ENCODE measurements at regions not wholly inside any gene's neighbourhood (a gene's known extent, or its start where the extent isn't known, plus 50 kb on each side); places are given as distances from the start of the nearest gene placed in this dataset.

DNA sequence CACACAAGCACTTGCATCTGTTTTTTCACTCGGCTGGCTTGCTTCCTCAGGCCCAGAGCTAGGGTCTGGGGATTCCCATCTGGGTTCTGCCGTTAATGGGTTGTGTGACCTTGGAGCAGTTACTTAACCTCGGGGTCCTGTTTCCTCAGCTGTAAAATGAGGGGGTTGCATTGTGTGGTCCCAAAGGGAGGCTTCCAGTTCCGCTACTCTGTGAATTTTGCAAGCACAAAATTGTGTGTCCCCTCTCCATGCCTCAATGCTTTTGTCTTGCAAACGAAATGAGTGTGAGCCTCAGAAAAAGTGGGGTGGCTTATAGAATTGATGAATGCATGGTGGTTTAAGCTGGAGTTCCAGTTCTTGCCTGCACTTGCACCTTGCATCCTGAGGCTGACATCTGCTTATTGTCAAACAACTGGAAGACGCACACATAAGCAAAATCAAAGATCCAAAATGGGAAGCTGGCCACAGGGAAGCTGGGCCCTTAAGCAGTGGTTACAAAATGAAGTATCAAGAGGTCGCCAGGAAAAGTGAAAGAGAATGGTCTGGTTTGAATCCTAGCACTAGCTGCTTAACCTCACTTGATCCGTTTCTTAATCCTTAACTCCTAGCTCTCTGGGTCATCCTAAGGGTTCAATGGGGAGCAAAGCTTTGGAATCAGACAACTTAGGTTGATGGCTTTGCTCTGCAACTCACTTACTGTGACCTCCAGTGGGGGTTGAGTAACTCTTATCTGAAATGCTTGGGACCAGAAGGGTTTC, 490.6 kb downstream of the DHX35 start:
- Histone ChIP-seq H3K4me2 (ENCODE audit: insufficient read depth, low read length) (no peak overlapping the region), H3K36me3 (ENCODE audit: control insufficient read depth in 2 of 2, extremely low read depth in 1 of 2, insufficient read depth in 2 of 2, low read length in 2 of 2) (no peaks in the 10 kb centered on the region), H3K27ac (ENCODE audit: insufficient read depth, low read depth, low read length) (no peak overlapping the region), H3K79me2 (ENCODE audit: control insufficient read depth, insufficient read depth, low read length) (no peaks in the 10 kb centered on the region), H3K9me1 (replicated peaks; ENCODE audit: control insufficient read depth, extremely low read depth, insufficient read depth, low read length) (no peaks in the 10 kb centered on the region), H3K9me3 (replicated peaks; ENCODE audit: control insufficient read depth, insufficient read depth, low read length) (no peaks in the 10 kb centered on the region), H3K4me1 (ENCODE audit: control insufficient read depth, extremely low read depth, insufficient read depth, low read length) (no peaks in the 10 kb centered on the region), H4K20me1 (replicated peaks; ENCODE audit: control insufficient read depth, extremely low read depth, insufficient read depth, low read length) (no peaks in the 10 kb centered on the region), H2AFZ (ENCODE audit: low read depth, low read length) (no peak overlapping the region), H3K27me3 (ENCODE audit: control insufficient read depth in 2 of 2, insufficient read depth in 2 of 2, low read length in 2 of 2) (no peaks in the 10 kb centered on the region), H3K4me3 (replicated peaks in 1 of 3; ENCODE audit: insufficient read depth in 1 of 3, low read depth in 1 of 3, low read length in 3 of 3) (no peak overlapping the region), H3K9ac (replicated peaks; ENCODE audit: extremely low read depth, insufficient read depth, low read length) (no peak overlapping the region)
- intact Hi-C loops (cut with micrococcal nuclease) (no loop called here), dilution Hi-C loops (cut with MboI; ENCODE audit: extremely low pct_ligation_motif_present, low sequenced_read_pairs) (no loop called here)
- FAIRE-seq = no peak
- POLR2A ChIA-PET = no interaction called here
- no TSS peak for BruUV-seq (replicated peaks)
- CTCF ChIA-PET = interaction anchor here (0.7 kb wide), 1 partner anchor 11 kb away, joined by 3 read pairs; no protein-coding TSS in a partner anchor
- TF ChIP-seq MYC (IDR thresholded peaks at IDR 0.05; ENCODE audit: low read depth, low read length) = no peak
- TF ChIP-seq JUN (IDR thresholded peaks at IDR 0.05; ENCODE audit: borderline replicate concordance, insufficient read depth, insufficient read length, low read depth) = no peak
- no peak for TF ChIP-seq GATA2 (IDR thresholded peaks at IDR 0.05; ENCODE audit: insufficient read depth, insufficient read length, low read depth, low read length)
- TF ChIP-seq POLR2A (IDR thresholded peaks at IDR 0.05; ENCODE audit: low read depth, low read length) = no peak
- no peak for TF ChIP-seq FOS (IDR thresholded peaks at IDR 0.05; ENCODE audit: borderline replicate concordance, insufficient read depth, low read length)
- no peak for TF ChIP-seq EZH2 (IDR thresholded peaks at IDR 0.05; ENCODE audit: borderline replicate concordance, low read depth, low read length, severe bottlenecking)
- no peak for TF ChIP-seq MAX (IDR thresholded peaks at IDR 0.05; ENCODE audit: insufficient read depth, insufficient read length)
- TF ChIP-seq, protein P1, sequence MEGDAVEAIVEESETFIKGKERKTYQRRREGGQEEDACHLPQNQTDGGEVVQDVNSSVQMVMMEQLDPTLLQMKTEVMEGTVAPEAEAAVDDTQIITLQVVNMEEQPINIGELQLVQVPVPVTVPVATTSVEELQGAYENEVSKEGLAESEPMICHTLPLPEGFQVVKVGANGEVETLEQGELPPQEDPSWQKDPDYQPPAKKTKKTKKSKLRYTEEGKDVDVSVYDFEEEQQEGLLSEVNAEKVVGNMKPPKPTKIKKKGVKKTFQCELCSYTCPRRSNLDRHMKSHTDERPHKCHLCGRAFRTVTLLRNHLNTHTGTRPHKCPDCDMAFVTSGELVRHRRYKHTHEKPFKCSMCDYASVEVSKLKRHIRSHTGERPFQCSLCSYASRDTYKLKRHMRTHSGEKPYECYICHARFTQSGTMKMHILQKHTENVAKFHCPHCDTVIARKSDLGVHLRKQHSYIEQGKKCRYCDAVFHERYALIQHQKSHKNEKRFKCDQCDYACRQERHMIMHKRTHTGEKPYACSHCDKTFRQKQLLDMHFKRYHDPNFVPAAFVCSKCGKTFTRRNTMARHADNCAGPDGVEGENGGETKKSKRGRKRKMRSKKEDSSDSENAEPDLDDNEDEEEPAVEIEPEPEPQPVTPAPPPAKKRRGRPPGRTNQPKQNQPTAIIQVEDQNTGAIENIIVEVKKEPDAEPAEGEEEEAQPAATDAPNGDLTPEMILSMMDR (IDR thresholded peaks at IDR 0.05; ENCODE audit: extremely low read depth in 1 of 2, insufficient read depth in 1 of 2, low read depth in 1 of 2, low read length in 2 of 2) = no peak
- no peak for TF ChIP-seq POLR2AphosphoS5 (IDR thresholded peaks at IDR 0.05; ENCODE audit: insufficient read depth, low read depth, low read length)
- DNase-seq (ENCODE audit: low read depth, low spot score) = no peak
